BJ (cell line): ENCODE measurements at regions not wholly inside any gene's neighbourhood (a gene's known extent, or its start where the extent isn't known, plus 50 kb on each side); places are given as distances from the start of the nearest gene placed in this dataset.

Experiments
- CTCF ChIA-PET: fragments of 350-600 bp; formaldehyde crosslinking; extraction: SDS; loops from one replicate; lab custom pipeline; 2021; ENCODE audit warnings: antibody characterized with exemption, inconsistent platforms; lab: Yijun Ruan, JAX
- POLR2A ChIA-PET: fragments of 300-600 bp; sonication (Branson Sonifier 250); formaldehyde crosslinking; extraction: SDS; loops from one replicate; lab custom pipeline; 2021; ENCODE audit warnings: antibody characterized with exemption; lab: Charles Lee
- DNase-seq: peaks from one replicate; pipeline ENCODE4 v3.0.0-alpha.2; 2011; ENCODE audit warnings: low read depth
- H3K27me3 ChIP-seq: 2 replicates; pipeline ENCODE4 v1.6.0; 2011; ENCODE audit warnings: low read length; ENCODE audit not compliant: control insufficient read depth, insufficient read depth
- H3K36me3 ChIP-seq: 2 replicates; pipeline ENCODE4 v1.5.1; 2011; ENCODE audit warnings: low read length; ENCODE audit not compliant: control insufficient read depth, insufficient read depth
- H3K4me3 ChIP-seq: 2 replicates; pipeline ENCODE4 v1.5.1; 2011; ENCODE audit warnings: low read depth, mild to moderate bottlenecking, control low read depth, low read length
- CTCF ChIP-seq: IDR thresholded peaks from 2 replicates; pipeline ENCODE4 v1.5.1; 2011; ENCODE audit warnings: low read depth, mild to moderate bottlenecking, control low read depth, inconsistent platforms, low read length, moderate library complexity; ENCODE audit not compliant: insufficient read depth

- TF ChIP-seq CTCF: no peak
- POLR2A ChIA-PET: no interaction called here
- CTCF ChIA-PET: no interaction called here
Measured at GRCh38 chr4:136424052-136424451, 1108.2 kb downstream of the PCDH18 start.

GRCh38 chr4:136414981-136415380, 1117.3 kb downstream of the PCDH18 start:
- no peak for DNase-seq
- H3K27me3 ChIP-seq: no peaks in the 10 kb centered on the region
- no peak for TF ChIP-seq CTCF
- POLR2A ChIA-PET: no interaction called here
- H3K36me3 ChIP-seq: no peaks in the 10 kb centered on the region
- H3K4me3 ChIP-seq: no peak overlapping the region
- CTCF ChIA-PET: no interaction called here

More at GRCh38 chr4:136424052-136424451, 1108.2 kb downstream of the PCDH18 start:
- Histone ChIP-seq H3K36me3 (no peaks in the 10 kb centered on the region), H3K4me3 (no peak overlapping the region), H3K27me3 (no peaks in the 10 kb centered on the region)
- no peak for DNase-seq

GRCh38 chr4:136412708-136413107, 1119.6 kb downstream of the PCDH18 start:
- no peak for DNase-seq
- ChIA-PET POLR2A (no interaction called here), CTCF (no interaction called here)
- H3K4me3 ChIP-seq: no peak overlapping the region
- H3K27me3 ChIP-seq: no peaks in the 10 kb centered on the region
- no peak for TF ChIP-seq CTCF
- H3K36me3 ChIP-seq: no peaks in the 10 kb centered on the region

GRCh38 chr4:136400829-136401228, 1131.5 kb downstream of the PCDH18 start:
- ChIA-PET POLR2A (no interaction called here), CTCF (no interaction called here)
- no peak for DNase-seq

GRCh38 chr4:136395212-136395722, 1137.0 kb downstream of the PCDH18 start:
- POLR2A ChIA-PET: no interaction called here
- Histone ChIP-seq H3K36me3 (no peaks in the 10 kb centered on the region), H3K4me3 (no peak overlapping the region), H3K27me3 (no peaks in the 10 kb centered on the region)
- TF ChIP-seq CTCF: no peak
- DNase-seq: no peak
- CTCF ChIA-PET: no interaction called here

More at GRCh38 chr4:136400829-136401228, 1131.5 kb downstream of the PCDH18 start:
- no peak for TF ChIP-seq CTCF
- no peak overlapping the region for H3K4me3 ChIP-seq
- no peaks in the 10 kb centered on the region for H3K27me3 ChIP-seq
- H3K36me3 ChIP-seq: no peaks in the 10 kb centered on the region
